Aorta (tissue), 5 donors: ENCODE measurements at regions not wholly inside any gene's neighbourhood (a gene's known extent, or its start where the extent isn't known, plus 50 kb on each side); places are given as distances from the start of the nearest gene placed in this dataset.

Source experiments
- ATAC-seq: fragments of 200-7000 bp; cut with Tn5 transposase; one replicate; pipeline ENCODE4 v1.9.1; 2022; ENCODE audit warnings: moderate library complexity; ENCODE audit not compliant: low FRiP score
- DNase-seq, 2 donors: peaks; one replicate each; pipeline ENCODE4 v3.0.0-alpha.2; 2020
- H3K27ac ChIP-seq, 2 donors: one replicate each; pipeline ENCODE4 v1.5.1; 2013; ENCODE audit warnings: low read length in 2 of 2, mild to moderate bottlenecking in 2 of 2, moderate library complexity in 2 of 2, control low read depth in 1 of 2, inconsistent platforms in 1 of 2, low read depth in 1 of 2
- H3K27me3 ChIP-seq, 2 donors: one replicate each; pipeline ENCODE4 v1.6.1; 2013; ENCODE audit warnings: control low read depth in 1 of 2, low read length in 1 of 2, mild to moderate bottlenecking in 1 of 2, moderate library complexity in 1 of 2; ENCODE audit not compliant: insufficient read depth in 2 of 2, control insufficient read depth in 1 of 2
- H3K36me3 ChIP-seq, 2 donors: one replicate each; pipeline ENCODE4 v1.6.1; 2013; ENCODE audit warnings: control low read depth in 1 of 2, low read length in 1 of 2, mild to moderate bottlenecking in 1 of 2; ENCODE audit not compliant: insufficient read depth in 2 of 2, control insufficient read depth in 1 of 2
- H3K4me1 ChIP-seq, 2 donors: one replicate each; pipeline ENCODE4 v1.6.1; 2013; ENCODE audit warnings: low read length in 2 of 2, control low read depth in 1 of 2, mild to moderate bottlenecking in 1 of 2, moderate library complexity in 1 of 2; ENCODE audit not compliant: insufficient read depth in 2 of 2, control insufficient read depth in 1 of 2
- H3K4me3 ChIP-seq, 2 donors: one replicate each; pipeline ENCODE4 v1.5.1; 2013; ENCODE audit warnings: low read length in 2 of 2, control low read depth in 1 of 2, mild to moderate bottlenecking in 1 of 2
- H3K9me3 ChIP-seq: one replicate; pipeline ENCODE4 v1.6.1; 2013; ENCODE audit warnings: mild to moderate bottlenecking, low read length; ENCODE audit not compliant: control insufficient read depth
- WGBS, 2 donors: extraction: QIAGEN DNeasy Blood & Tissue Kit; methylation state at CpG; one replicate each; pipeline ENCODE4 v1.1.7; 2013; 5-methylcytosine and 5-hydroxymethylcytosine counted together
- intact Hi-C, 2 donors: fragments of 100-400 bp; cut with DNase I; formaldehyde crosslinking; loops; one replicate each; pipeline versions ENCODE4 v1.14.2 to v1.15.0; 2022
- donor health status: healthy with polysubstance abuse.
- donor health status: Bipolar disorder and iron deficiency.
- donor health status: DM: no; HTN: no; CAD: no.
- donor health status: DM: no; HTN: no; CAD: no.
- donor health status: DM: yes; HTN: yes; CAD: no.

- ATAC-seq, result no peak
These were observed 1045.4 kb upstream of the MIR17HG start for GRCh38 chr13:90302107-90302506.

GRCh38 chr13:90305796-90306195, 1041.7 kb upstream of the MIR17HG start:
- Histone ChIP-seq H3K27me3 (no peaks in the 10 kb centered on the region), H3K27ac (no peak overlapping the region), H3K4me1 (no peaks in the 10 kb centered on the region), H3K9me3 (no peaks in the 10 kb centered on the region), H3K4me3 (no peak overlapping the region), H3K36me3 (no peaks in the 10 kb centered on the region)
- 88 to 94% methylated on average over 1 of the region's 1 CpG for WGBS, 2 donors
- DNase-seq (no peak), ATAC-seq (no peak)
- intact Hi-C loops, result no loop called here

More at GRCh38 chr13:90302107-90302506, 1045.4 kb upstream of the MIR17HG start:
- Histone ChIP-seq H3K36me3 (no peaks in the 10 kb centered on the region), H3K4me3 (no peak overlapping the region), H3K27me3 (no peaks in the 10 kb centered on the region), H3K4me1 (no peaks in the 10 kb centered on the region), H3K9me3 (no peaks in the 10 kb centered on the region), H3K27ac (no peak overlapping the region)
- intact Hi-C loops, result no loop called here
- WGBS, 2 donors, result 7% methylated on average over 1 of the region's 1 CpG
- no peak for DNase-seq

- no peak overlapping the region for H3K27ac ChIP-seq
- 93 to 94% methylated on average over 6 of the region's 6 CpGs for WGBS, 2 donors
- intact Hi-C loops, result no loop called here
- H3K4me1 ChIP-seq, result no peaks in the 10 kb centered on the region
- ATAC-seq, result no peak
- H3K36me3 ChIP-seq, result no peaks in the 10 kb centered on the region
- no peaks in the 10 kb centered on the region for H3K9me3 ChIP-seq
- no peak for DNase-seq
- H3K4me3 ChIP-seq, result no peak overlapping the region
- H3K27me3 ChIP-seq, result no peaks in the 10 kb centered on the region
These were observed 1040.4 kb upstream of the MIR17HG start for GRCh38 chr13:90307136-90307535.

GRCh38 chr13:90308249-90308648, 1039.2 kb upstream of the MIR17HG start:
- no peaks in the 10 kb centered on the region for H3K9me3 ChIP-seq
- no peaks in the 10 kb centered on the region for H3K4me1 ChIP-seq
- DNase-seq (no peak), ATAC-seq (no peak)
- no peaks in the 10 kb centered on the region for H3K27me3 ChIP-seq
- H3K4me3 ChIP-seq, result no peak overlapping the region
- intact Hi-C loops, result no loop called here
- no peaks in the 10 kb centered on the region for H3K36me3 ChIP-seq
- no peak overlapping the region for H3K27ac ChIP-seq

GRCh38 chr13:90311929-90312328, 1035.6 kb upstream of the MIR17HG start:
- H3K36me3 ChIP-seq, result no peaks in the 10 kb centered on the region
- ATAC-seq (no peak), DNase-seq (no peak)
- H3K4me1 ChIP-seq, result no peaks in the 10 kb centered on the region
- 73 to 76% methylated on average over 7 of the region's 7 CpGs for WGBS, 2 donors
- intact Hi-C loops, result no loop called here
- H3K9me3 ChIP-seq, result no peaks in the 10 kb centered on the region
- no peaks in the 10 kb centered on the region for H3K27me3 ChIP-seq
- H3K4me3 ChIP-seq, result no peak overlapping the region
- no peak overlapping the region for H3K27ac ChIP-seq

GRCh38 chr13:90315061-90315460, 1032.4 kb upstream of the MIR17HG start:
- intact Hi-C loops, result no loop called here
- ATAC-seq (no peak), DNase-seq (no peak)
- H3K36me3 ChIP-seq, result no peaks in the 10 kb centered on the region
- H3K4me3 ChIP-seq, result no peak overlapping the region
- 41 to 47% methylated on average over 2 of the region's 2 CpGs for WGBS, 2 donors
- H3K4me1 ChIP-seq, result no peaks in the 10 kb centered on the region
- H3K9me3 ChIP-seq, result no peaks in the 10 kb centered on the region
- no peaks in the 10 kb centered on the region for H3K27me3 ChIP-seq
- H3K27ac ChIP-seq, result no peak overlapping the region

- no peak overlapping the region for H3K4me3 ChIP-seq
- no peak overlapping the region for H3K27ac ChIP-seq
- no peak for DNase-seq
- no peaks in the 10 kb centered on the region for H3K9me3 ChIP-seq
- WGBS, 2 donors, result 80 to 85% methylated on average over 4 of the region's 4 CpGs
- H3K4me1 ChIP-seq, result no peaks in the 10 kb centered on the region
- intact Hi-C loops, result no loop called here
- no peak for ATAC-seq
- H3K36me3 ChIP-seq, result no peaks in the 10 kb centered on the region
- no peaks in the 10 kb centered on the region for H3K27me3 ChIP-seq
These were observed 1026.8 kb upstream of the MIR17HG start for GRCh38 chr13:90320664-90321063.

GRCh38 chr13:90321281-90321931, 1026.1 kb upstream of the MIR17HG start:
- H3K4me1 ChIP-seq, result no peaks in the 10 kb centered on the region
- H3K36me3 ChIP-seq, result no peaks in the 10 kb centered on the region
- intact Hi-C loops, result no loop called here
- no peaks in the 10 kb centered on the region for H3K27me3 ChIP-seq
- 81% methylated on average over 9 of the region's 9 CpGs for WGBS, 2 donors
- no peak overlapping the region for H3K4me3 ChIP-seq
- ATAC-seq (no peak), DNase-seq (no peak)
- H3K9me3 ChIP-seq, result no peaks in the 10 kb centered on the region
- no peak overlapping the region for H3K27ac ChIP-seq

- ATAC-seq, result no peak
- DNase-seq, result no peak
- H3K4me3 ChIP-seq, result no peak overlapping the region
- 8 to 21% methylated on average over 1 of the region's 1 CpG for WGBS, 2 donors
- no peaks in the 10 kb centered on the region for H3K27me3 ChIP-seq
- no peaks in the 10 kb centered on the region for H3K4me1 ChIP-seq
- no peak overlapping the region for H3K27ac ChIP-seq
- no peaks in the 10 kb centered on the region for H3K9me3 ChIP-seq
- H3K36me3 ChIP-seq, result no peaks in the 10 kb centered on the region
- intact Hi-C loops, result no loop called here
These were observed 1017.8 kb upstream of the MIR17HG start for GRCh38 chr13:90329641-90330040.
